Stimulated activated memory B cell treated with anti-CD40 and anti-IgM and Interleukin-4, amounts not matched to agents 10 μg/mL and 1 μg/mL and 100 μg/mL, for 72 hours (primary cell): ENCODE measurements at regions not wholly inside any gene's neighbourhood (a gene's known extent, or its start where the extent isn't known, plus 50 kb on each side); places are given as distances from the start of the nearest gene placed in this dataset.
"Not testable (repeated sequence)": the region's sequence is repeated elsewhere in the genome, so short reads cannot be mapped to it uniquely, and the experiment has no call there.

Experiments used
- ATAC-seq: fragments of 150-1000 bp; cut with Tn5 transposase; 2 replicates; pipeline ENCODE4 v1.10.0; 2021
- H3K27ac Mint-ChIP-seq: one replicate; pipeline ENCODE4 v1.8.0; 2022; ENCODE audit warnings: mild to moderate bottlenecking, mixed read lengths
- H3K27me3 Mint-ChIP-seq: one replicate; pipeline ENCODE4 v1.8.0; 2022; ENCODE audit warnings: mixed read lengths
- H3K36me3 Mint-ChIP-seq: one replicate; pipeline ENCODE4 v1.8.0; 2022; ENCODE audit warnings: mixed read lengths
- H3K4me1 Mint-ChIP-seq: one replicate; pipeline ENCODE4 v1.8.0; 2022; ENCODE audit warnings: mixed read lengths
- H3K4me3 Mint-ChIP-seq: one replicate; pipeline ENCODE4 v1.8.0; 2022; ENCODE audit warnings: mild to moderate bottlenecking, moderate library complexity, mixed read lengths
- H3K9me3 Mint-ChIP-seq: one replicate; pipeline ENCODE4 v1.8.0; 2022; ENCODE audit warnings: mixed read lengths

GRCh38 chr4:149988087-149988410 is 90.2 kb upstream of the DCLK2 start:
- H3K4me1 Mint-ChIP-seq, result no peaks in the 10 kb centered on the region
- no peak for ATAC-seq
- no peaks in the 10 kb centered on the region for H3K9me3 Mint-ChIP-seq
- H3K27ac Mint-ChIP-seq, result no peak overlapping the region
- no peaks in the 10 kb centered on the region for H3K27me3 Mint-ChIP-seq
- H3K36me3 Mint-ChIP-seq, result no peaks in the 10 kb centered on the region
- H3K4me3 Mint-ChIP-seq, result no peak overlapping the region

GRCh38 chr4:149993030-149993429 is 85.2 kb upstream of the DCLK2 start:
- no peaks in the 10 kb centered on the region for H3K4me1 Mint-ChIP-seq
- H3K9me3 Mint-ChIP-seq, result no peaks in the 10 kb centered on the region
- H3K27ac Mint-ChIP-seq, result no peak overlapping the region
- no peaks in the 10 kb centered on the region for H3K36me3 Mint-ChIP-seq
- no peak overlapping the region for H3K4me3 Mint-ChIP-seq
- H3K27me3 Mint-ChIP-seq, result no peaks in the 10 kb centered on the region
- ATAC-seq, result no peak

GRCh38 chr4:149995134-149995756 is 83.0 kb upstream of the DCLK2 start:
- Mint-ChIP-seq H3K36me3 (no peaks in the 10 kb centered on the region), H3K4me3 (no peak overlapping the region), H3K27ac (no peak overlapping the region), H3K4me1 (no peaks in the 10 kb centered on the region), H3K27me3 (peaks cover 4% of the 10 kb centered on the region), H3K9me3 (no peaks in the 10 kb centered on the region)
- no peak for ATAC-seq

- H3K9me3 Mint-ChIP-seq, result no peaks in the 10 kb centered on the region
- peaks cover 7% of the 10 kb centered on the region for H3K27me3 Mint-ChIP-seq
- H3K4me1 Mint-ChIP-seq, result peaks cover 5% of the 10 kb centered on the region
- no peak overlapping the region for H3K27ac Mint-ChIP-seq
- no peaks in the 10 kb centered on the region for H3K36me3 Mint-ChIP-seq
- ATAC-seq, result no peak
- H3K4me3 Mint-ChIP-seq, result no peak overlapping the region
Observed at GRCh38 chr4:149997881-149998421, 80.3 kb upstream of the DCLK2 start.

GRCh38 chr4:149999485-150000074 is 78.7 kb upstream of the DCLK2 start:
- Mint-ChIP-seq H3K4me1 (peaks cover 5% of the 10 kb centered on the region), H3K27me3 (peaks cover 7% of the 10 kb centered on the region)
- peak; percentile 53 for ATAC-seq

GRCh38 chr4:150001815-150002214 is 76.4 kb upstream of the DCLK2 start:
- no peak for ATAC-seq
- H3K27me3 Mint-ChIP-seq, result peaks cover 7% of the 10 kb centered on the region
- no peaks in the 10 kb centered on the region for H3K36me3 Mint-ChIP-seq
- H3K9me3 Mint-ChIP-seq, result no peaks in the 10 kb centered on the region
- peaks cover 5% of the 10 kb centered on the region for H3K4me1 Mint-ChIP-seq
- no peak overlapping the region for H3K27ac Mint-ChIP-seq
- no peak overlapping the region for H3K4me3 Mint-ChIP-seq

More at GRCh38 chr4:149999485-150000074, 78.7 kb upstream of the DCLK2 start:
- Mint-ChIP-seq H3K36me3 (no peaks in the 10 kb centered on the region), H3K27ac (no peak overlapping the region), H3K9me3 (no peaks in the 10 kb centered on the region), H3K4me3 (no peak overlapping the region)

- H3K4me1 Mint-ChIP-seq, result peaks cover 5% of the 10 kb centered on the region
- no peak overlapping the region for H3K4me3 Mint-ChIP-seq
- no peak overlapping the region for H3K27ac Mint-ChIP-seq
- H3K27me3 Mint-ChIP-seq, result peaks cover 7% of the 10 kb centered on the region
- peak; percentile 37 for ATAC-seq
- H3K9me3 Mint-ChIP-seq, result no peaks in the 10 kb centered on the region
- no peaks in the 10 kb centered on the region for H3K36me3 Mint-ChIP-seq
Observed at GRCh38 chr4:150002561-150002960, 75.7 kb upstream of the DCLK2 start.

- no peak overlapping the region for H3K4me3 Mint-ChIP-seq
- peaks cover 7% of the 10 kb centered on the region for H3K27me3 Mint-ChIP-seq
- H3K36me3 Mint-ChIP-seq, result no peaks in the 10 kb centered on the region
- no peak overlapping the region for H3K27ac Mint-ChIP-seq
- peaks cover 5% of the 10 kb centered on the region for H3K4me1 Mint-ChIP-seq
- ATAC-seq, result no peak
- no peaks in the 10 kb centered on the region for H3K9me3 Mint-ChIP-seq
Observed at GRCh38 chr4:150004481-150004880, 73.8 kb upstream of the DCLK2 start.

GRCh38 chr4:150005537-150005936 is 72.7 kb upstream of the DCLK2 start:
- Mint-ChIP-seq H3K27ac (no peak overlapping the region), H3K27me3 (peaks cover under 1% of the 10 kb centered on the region), H3K4me3 (no peak overlapping the region), H3K4me1 (peaks cover 5% of the 10 kb centered on the region), H3K36me3 (no peaks in the 10 kb centered on the region), H3K9me3 (no peaks in the 10 kb centered on the region)
- ATAC-seq, result no peak

- H3K27ac Mint-ChIP-seq, result no peak overlapping the region
- no peaks in the 10 kb centered on the region for H3K27me3 Mint-ChIP-seq
- no peak for ATAC-seq
- no peaks in the 10 kb centered on the region for H3K9me3 Mint-ChIP-seq
- H3K36me3 Mint-ChIP-seq, result no peaks in the 10 kb centered on the region
- no peak overlapping the region for H3K4me3 Mint-ChIP-seq
- peaks cover 5% of the 10 kb centered on the region for H3K4me1 Mint-ChIP-seq
Observed at GRCh38 chr4:150006197-150006596, 72.0 kb upstream of the DCLK2 start.

GRCh38 chr4:150007512-150007911 is 70.7 kb upstream of the DCLK2 start:
- Mint-ChIP-seq H3K36me3 (no peaks in the 10 kb centered on the region), H3K27me3 (no peaks in the 10 kb centered on the region), H3K4me3 (no peak overlapping the region), H3K9me3 (no peaks in the 10 kb centered on the region), H3K4me1 (no peaks in the 10 kb centered on the region), H3K27ac (no peak overlapping the region)
- ATAC-seq, result no peak

- H3K36me3 Mint-ChIP-seq, result no peaks in the 10 kb centered on the region
- no peaks in the 10 kb centered on the region for H3K27me3 Mint-ChIP-seq
- H3K4me3 Mint-ChIP-seq, result no peak overlapping the region
- no peak overlapping the region for H3K27ac Mint-ChIP-seq
- H3K4me1 Mint-ChIP-seq, result no peaks in the 10 kb centered on the region
- no peak for ATAC-seq
- no peaks in the 10 kb centered on the region for H3K9me3 Mint-ChIP-seq
Observed at GRCh38 chr4:150008546-150008945, 69.7 kb upstream of the DCLK2 start.

- Mint-ChIP-seq H3K27me3 (no peaks in the 10 kb centered on the region), H3K4me1 (no peaks in the 10 kb centered on the region), H3K4me3 (no peak overlapping the region), H3K9me3 (no peaks in the 10 kb centered on the region), H3K36me3 (no peaks in the 10 kb centered on the region), H3K27ac (no peak overlapping the region)
- ATAC-seq, result no peak
Observed at GRCh38 chr4:150009533-150009932, 68.7 kb upstream of the DCLK2 start.

GRCh38 chr4:150010525-150011126 is 67.6 kb upstream of the DCLK2 start:
- no peaks in the 10 kb centered on the region for H3K36me3 Mint-ChIP-seq
- H3K4me1 Mint-ChIP-seq, result no peaks in the 10 kb centered on the region
- ATAC-seq, result no peak
- no peak overlapping the region for H3K4me3 Mint-ChIP-seq
- H3K9me3 Mint-ChIP-seq, result no peaks in the 10 kb centered on the region
- no peaks in the 10 kb centered on the region for H3K27me3 Mint-ChIP-seq
- no peak overlapping the region for H3K27ac Mint-ChIP-seq

- no peaks in the 10 kb centered on the region for H3K4me1 Mint-ChIP-seq
- peaks cover 6% of the 10 kb centered on the region for H3K9me3 Mint-ChIP-seq
- no peak overlapping the region for H3K4me3 Mint-ChIP-seq
- no peak overlapping the region for H3K27ac Mint-ChIP-seq
- peaks cover 7% of the 10 kb centered on the region for H3K27me3 Mint-ChIP-seq
- no peaks in the 10 kb centered on the region for H3K36me3 Mint-ChIP-seq
- ATAC-seq, result no peak
Observed at GRCh38 chr4:150012851-150013360, 65.3 kb upstream of the DCLK2 start.

- H3K27ac Mint-ChIP-seq, ATAC-seq, H3K4me3 Mint-ChIP-seq, H3K4me1 Mint-ChIP-seq, H3K36me3 Mint-ChIP-seq, H3K9me3 Mint-ChIP-seq: not testable (repeated sequence)
- H3K27me3 Mint-ChIP-seq, result peaks cover 19% of the 10 kb centered on the region
Observed at GRCh38 chr4:150015910-150016309, 62.3 kb upstream of the DCLK2 start.
